ENCODE measurements at regions not wholly inside any gene's neighbourhood (a gene's known extent, or its start where the extent isn't known, plus 50 kb on each side); places are given as distances from the start of the nearest gene placed in this dataset.

GRCh38 chr5:165836046-165836445 lies 2330.6 kb downstream of the MAT2B start:
- intact Hi-C loops (cut with micrococcal nuclease) = no loop called here
- no peaks in the 10 kb centered on the region for H3K4me1 ChIP-seq (ENCODE audit: control insufficient read depth in 2 of 2, insufficient read depth in 2 of 2, low read length in 2 of 2)
- no peaks in the 10 kb centered on the region for H3K27me3 ChIP-seq (ENCODE audit: control insufficient read depth in 2 of 2, insufficient read depth in 2 of 2, low read length in 2 of 2)
- ChIA-PET CTCF (interaction anchor here (0.5 kb wide), 1 partner anchor 1504 kb away, joined by 5 read pairs; no protein-coding TSS in a partner anchor), POLR2A (no interaction called here)
- Mint-ChIP-seq H3K36me3 (no peaks in the 10 kb centered on the region), H3K27me3 (no peaks in the 10 kb centered on the region), H3K27ac (no peak overlapping the region), H3K4me1 (peaks cover 0 to 1% (median 0%) of the 10 kb centered on the region in 7 donors), H3K4me3 (no peak overlapping the region), H3K9me3 (peaks cover 0 to 30% (median 5%) of the 10 kb centered on the region in 11 donors)
- no peak for ATAC-seq
- H3K9me3 ChIP-seq (ENCODE audit: control insufficient read depth in 2 of 3, low read length in 3 of 3) = no peaks in the 10 kb centered on the region
- H3K36me3 ChIP-seq (ENCODE audit: control insufficient read depth in 2 of 3, insufficient read depth in 3 of 3, low read length in 3 of 3) = no peaks in the 10 kb centered on the region
- H3K27ac ChIP-seq (ENCODE audit: low read depth, low read length) = no peak overlapping the region
- no peak overlapping the region for H3K4me3 ChIP-seq (ENCODE audit: low read length)
- DNase-seq = no peak

GRCh38 chr5:165837286-165837685 lies 2331.9 kb downstream of the MAT2B start:
- no peaks in the 10 kb centered on the region for H3K27me3 ChIP-seq (ENCODE audit: control insufficient read depth in 2 of 2, insufficient read depth in 2 of 2, low read length in 2 of 2)
- ATAC-seq = no peak

GRCh38 chr5:165844571-165844970 lies 2339.2 kb downstream of the MAT2B start:
- Histone ChIP-seq H3K36me3 (ENCODE audit: control insufficient read depth in 2 of 3, insufficient read depth in 3 of 3, low read length in 3 of 3) (no peaks in the 10 kb centered on the region), H3K4me1 (ENCODE audit: control insufficient read depth in 2 of 2, insufficient read depth in 2 of 2, low read length in 2 of 2) (no peaks in the 10 kb centered on the region), H3K9me3 (ENCODE audit: control insufficient read depth in 2 of 3, low read length in 3 of 3) (no peaks in the 10 kb centered on the region), H3K27me3 (ENCODE audit: control insufficient read depth in 2 of 2, insufficient read depth in 2 of 2, low read length in 2 of 2) (no peaks in the 10 kb centered on the region), H3K27ac (ENCODE audit: low read depth, low read length) (no peak overlapping the region), H3K4me3 (ENCODE audit: low read length) (no peak overlapping the region)
- H3K27ac Mint-ChIP-seq = no peak overlapping the region
- intact Hi-C loops (cut with micrococcal nuclease) = no loop called here
- H3K4me3 Mint-ChIP-seq = no peak overlapping the region
- H3K36me3 Mint-ChIP-seq = no peaks in the 10 kb centered on the region
- no peaks in the 10 kb centered on the region for H3K27me3 Mint-ChIP-seq
- H3K9me3 Mint-ChIP-seq = peaks cover 0 to 19% (median 4%) of the 10 kb centered on the region in 11 donors
- ATAC-seq (no peak), DNase-seq (no peak)
- ChIA-PET POLR2A (no interaction called here), CTCF (no interaction called here)
- H3K4me1 Mint-ChIP-seq = no peaks in the 10 kb centered on the region

More at GRCh38 chr5:165837286-165837685, 2331.9 kb downstream of the MAT2B start:
- Mint-ChIP-seq H3K4me1 (peaks cover 0 to 1% (median 0%) of the 10 kb centered on the region in 7 donors), H3K36me3 (no peaks in the 10 kb centered on the region), H3K27me3 (no peaks in the 10 kb centered on the region), H3K9me3 (peaks cover 0 to 18% (median 3%) of the 10 kb centered on the region in 11 donors), H3K27ac (no peak overlapping the region), H3K4me3 (no peak overlapping the region)
- ChIA-PET CTCF (no interaction called here), POLR2A (no interaction called here)
- no peaks in the 10 kb centered on the region for H3K36me3 ChIP-seq (ENCODE audit: control insufficient read depth in 2 of 3, insufficient read depth in 3 of 3, low read length in 3 of 3)
- no peak for DNase-seq
- intact Hi-C loops (cut with micrococcal nuclease) = no loop called here
- H3K4me1 ChIP-seq (ENCODE audit: control insufficient read depth in 2 of 2, insufficient read depth in 2 of 2, low read length in 2 of 2) = no peaks in the 10 kb centered on the region
- no peaks in the 10 kb centered on the region for H3K9me3 ChIP-seq (ENCODE audit: control insufficient read depth in 2 of 3, low read length in 3 of 3)
- no peak overlapping the region for H3K4me3 ChIP-seq (ENCODE audit: low read length)
- no peak overlapping the region for H3K27ac ChIP-seq (ENCODE audit: low read depth, low read length)

- H3K36me3 Mint-ChIP-seq = no peaks in the 10 kb centered on the region
- no peaks in the 10 kb centered on the region for H3K27me3 Mint-ChIP-seq
- no peaks in the 10 kb centered on the region for H3K36me3 ChIP-seq (ENCODE audit: control insufficient read depth in 2 of 3, insufficient read depth in 3 of 3, low read length in 3 of 3)
- H3K27ac Mint-ChIP-seq = no peak overlapping the region
- H3K4me3 ChIP-seq (ENCODE audit: low read length) = no peak overlapping the region
- H3K4me1 ChIP-seq (ENCODE audit: control insufficient read depth in 2 of 2, insufficient read depth in 2 of 2, low read length in 2 of 2) = no peaks in the 10 kb centered on the region
- CTCF ChIA-PET = no interaction called here
- H3K27me3 ChIP-seq (ENCODE audit: control insufficient read depth in 2 of 2, insufficient read depth in 2 of 2, low read length in 2 of 2) = no peaks in the 10 kb centered on the region
- intact Hi-C loops (cut with micrococcal nuclease) = no loop called here
- no peak for DNase-seq
- no peaks in the 10 kb centered on the region for H3K9me3 ChIP-seq (ENCODE audit: control insufficient read depth in 2 of 3, low read length in 3 of 3)
- ATAC-seq = no peak
- POLR2A ChIA-PET = no interaction called here
- H3K9me3 Mint-ChIP-seq = peaks cover under 1 to 22% (median 9%) of the 10 kb centered on the region in 11 donors
- no peaks in the 10 kb centered on the region for H3K4me1 Mint-ChIP-seq
- H3K27ac ChIP-seq (ENCODE audit: low read depth, low read length) = no peak overlapping the region
- H3K4me3 Mint-ChIP-seq = no peak overlapping the region
Measured at GRCh38 chr5:165858118-165858517, 2352.7 kb downstream of the MAT2B start.

- H3K4me1 ChIP-seq (ENCODE audit: control insufficient read depth in 2 of 2, insufficient read depth in 2 of 2, low read length in 2 of 2) = no peaks in the 10 kb centered on the region
- no peak overlapping the region for H3K27ac Mint-ChIP-seq
- no peaks in the 10 kb centered on the region for H3K36me3 Mint-ChIP-seq
- no peaks in the 10 kb centered on the region for H3K36me3 ChIP-seq (ENCODE audit: control insufficient read depth in 2 of 3, insufficient read depth in 3 of 3, low read length in 3 of 3)
- no peak overlapping the region for H3K4me3 Mint-ChIP-seq
- DNase-seq (no peak), ATAC-seq (no peak)
- no peaks in the 10 kb centered on the region for H3K27me3 Mint-ChIP-seq
- no peaks in the 10 kb centered on the region for H3K4me1 Mint-ChIP-seq
- H3K9me3 Mint-ChIP-seq = peaks cover 0 to 20% (median 9%) of the 10 kb centered on the region in 11 donors
- H3K4me3 ChIP-seq (ENCODE audit: low read length) = no peak overlapping the region
- intact Hi-C loops (cut with micrococcal nuclease) = no loop called here
- ChIA-PET CTCF (no interaction called here), POLR2A (no interaction called here)
- no peaks in the 10 kb centered on the region for H3K9me3 ChIP-seq (ENCODE audit: control insufficient read depth in 2 of 3, low read length in 3 of 3)
- H3K27ac ChIP-seq (ENCODE audit: low read depth, low read length) = no peak overlapping the region
- H3K27me3 ChIP-seq (ENCODE audit: control insufficient read depth in 2 of 2, insufficient read depth in 2 of 2, low read length in 2 of 2) = no peaks in the 10 kb centered on the region
Measured at GRCh38 chr5:165859251-165859650, 2353.8 kb downstream of the MAT2B start.

GRCh38 chr5:165863239-165863638 lies 2357.8 kb downstream of the MAT2B start:
- H3K4me3 Mint-ChIP-seq = no peak overlapping the region
- H3K4me1 Mint-ChIP-seq = no peaks in the 10 kb centered on the region
- H3K36me3 Mint-ChIP-seq = no peaks in the 10 kb centered on the region

GRCh38 chr5:165871291-165871690 lies 2365.9 kb downstream of the MAT2B start:
- no peaks in the 10 kb centered on the region for H3K27me3 ChIP-seq (ENCODE audit: control insufficient read depth in 2 of 2, insufficient read depth in 2 of 2, low read length in 2 of 2)
- intact Hi-C loops (cut with micrococcal nuclease) = no loop called here
- H3K27ac ChIP-seq (ENCODE audit: low read depth, low read length) = no peak overlapping the region
- POLR2A ChIA-PET = no interaction called here
- H3K36me3 Mint-ChIP-seq = no peaks in the 10 kb centered on the region
- ATAC-seq (no peak), DNase-seq (no peak)
- no peaks in the 10 kb centered on the region for H3K27me3 Mint-ChIP-seq
- H3K9me3 ChIP-seq (ENCODE audit: control insufficient read depth in 2 of 3, low read length in 3 of 3) = no peaks in the 10 kb centered on the region
- H3K27ac Mint-ChIP-seq = no peak overlapping the region
- H3K4me3 Mint-ChIP-seq = no peak overlapping the region
- H3K4me3 ChIP-seq (ENCODE audit: low read length) = no peak overlapping the region
- peaks cover 0 to 33% (median 6%) of the 10 kb centered on the region in 11 donors for H3K9me3 Mint-ChIP-seq
- H3K4me1 Mint-ChIP-seq = no peaks in the 10 kb centered on the region
- CTCF ChIA-PET = no interaction called here
- no peaks in the 10 kb centered on the region for H3K36me3 ChIP-seq (ENCODE audit: control insufficient read depth in 2 of 3, insufficient read depth in 3 of 3, low read length in 3 of 3)
- H3K4me1 ChIP-seq (ENCODE audit: control insufficient read depth in 2 of 2, insufficient read depth in 2 of 2, low read length in 2 of 2) = no peaks in the 10 kb centered on the region

More at GRCh38 chr5:165863239-165863638, 2357.8 kb downstream of the MAT2B start:
- Histone ChIP-seq H3K9me3 (ENCODE audit: control insufficient read depth in 2 of 3, low read length in 3 of 3) (no peaks in the 10 kb centered on the region), H3K4me1 (ENCODE audit: control insufficient read depth in 2 of 2, insufficient read depth in 2 of 2, low read length in 2 of 2) (no peaks in the 10 kb centered on the region), H3K27ac (ENCODE audit: low read depth, low read length) (no peak overlapping the region), H3K36me3 (ENCODE audit: control insufficient read depth in 2 of 3, insufficient read depth in 3 of 3, low read length in 3 of 3) (no peaks in the 10 kb centered on the region), H3K4me3 (ENCODE audit: low read length) (no peak overlapping the region), H3K27me3 (ENCODE audit: control insufficient read depth in 2 of 2, insufficient read depth in 2 of 2, low read length in 2 of 2) (no peaks in the 10 kb centered on the region)
- intact Hi-C loops (cut with micrococcal nuclease) = no loop called here
- H3K27ac Mint-ChIP-seq = no peak overlapping the region
- ChIA-PET POLR2A (no interaction called here), CTCF (no interaction called here)
- H3K9me3 Mint-ChIP-seq = peaks cover 0 to 10% (median 4%) of the 10 kb centered on the region in 11 donors
- ATAC-seq (no peak), DNase-seq (no peak)
- H3K27me3 Mint-ChIP-seq = no peaks in the 10 kb centered on the region

Data from naive thymus-derived CD4-positive, alpha-beta T cell (primary cell).